ENCODE measurements at regions not wholly inside any gene's neighbourhood (a gene's known extent, or its start where the extent isn't known, plus 50 kb on each side); places are given as distances from the start of the nearest gene placed in this dataset.

DNA sequence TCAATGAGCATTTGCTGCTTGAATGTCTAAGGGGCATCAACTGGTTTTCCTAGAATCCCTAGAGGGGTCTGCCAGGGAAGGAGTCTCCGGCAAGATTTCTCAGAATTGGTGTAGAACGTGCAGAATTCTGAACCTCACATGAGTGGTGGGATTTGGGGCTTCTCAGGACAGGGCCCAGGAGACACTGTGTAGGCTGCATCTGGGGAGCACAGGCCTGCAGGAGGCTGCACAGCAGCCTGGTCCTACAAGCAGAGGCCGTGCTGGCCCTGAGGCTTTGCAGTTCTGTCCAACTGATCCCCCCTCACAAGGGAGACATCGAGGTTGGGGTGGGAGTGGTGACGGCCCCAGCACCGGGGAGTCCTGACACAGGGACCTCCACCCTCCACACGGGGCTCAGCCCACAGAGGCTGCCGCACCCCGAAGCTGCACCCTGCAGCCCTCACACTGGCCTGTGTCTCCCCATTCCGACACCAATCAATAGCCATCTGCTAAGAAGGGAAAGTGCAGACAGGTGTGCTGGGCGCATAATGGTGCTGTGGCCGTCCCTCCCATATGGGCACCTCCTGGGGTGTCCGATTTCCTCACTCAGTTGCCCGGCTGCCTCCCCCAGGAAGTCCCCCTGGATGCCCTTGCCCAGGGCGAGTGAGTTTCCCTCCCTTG, 688.1 kb downstream of the BRD1 start:
- DNase-seq = no peak

DNA sequence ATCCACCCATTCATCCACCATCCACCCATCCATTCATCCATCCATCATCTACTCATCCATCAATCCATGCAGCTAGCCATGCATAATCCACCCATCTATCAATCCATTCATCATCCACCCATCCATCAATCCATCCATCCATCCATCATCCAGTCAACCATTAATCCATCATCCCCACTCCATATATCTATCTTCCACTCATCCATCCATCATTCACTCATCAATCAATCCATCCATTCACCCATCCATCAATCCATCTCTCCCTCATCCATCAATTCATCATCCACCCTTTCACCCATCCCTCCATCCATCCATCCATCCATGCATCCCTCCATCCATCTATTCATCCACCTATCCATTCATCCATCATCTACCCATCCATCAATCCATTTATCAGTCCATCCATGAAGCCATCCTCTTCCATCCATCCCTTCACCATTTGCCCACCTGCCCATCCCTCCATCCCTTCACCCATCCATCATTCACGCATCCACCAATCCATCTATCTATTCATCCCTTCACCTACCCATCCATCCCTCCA, 689.4 kb downstream of the BRD1 start:
- DNase-seq = no peak

- DNase-seq = no peak
These were observed 690.4 kb downstream of the BRD1 start for GRCh38 chr22:49137206-49137840.

DNA sequence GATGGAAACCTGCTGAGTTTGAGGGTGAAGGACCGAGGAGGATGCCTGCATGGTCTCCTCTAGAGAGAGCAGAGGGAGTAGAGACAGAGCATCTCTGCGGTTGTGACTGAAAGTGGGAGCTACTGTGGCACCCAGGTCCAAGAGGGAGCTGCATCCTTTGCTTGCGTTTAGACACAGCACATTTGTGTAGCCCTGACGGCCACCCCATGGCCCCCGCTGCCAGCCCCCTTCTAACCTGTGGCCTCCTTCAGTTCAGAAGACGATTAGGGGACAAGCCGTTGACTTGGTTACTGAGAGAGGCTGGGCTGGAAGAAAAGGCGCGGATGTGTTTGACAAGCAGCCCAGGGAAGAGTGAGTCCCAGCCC, 690.9 kb downstream of the BRD1 start:
- DNase-seq = no peak

- no peak for DNase-seq
These were observed 691.4 kb downstream of the BRD1 start for GRCh38 chr22:49136041-49136815.

- no peak for DNase-seq
These were observed 693.6 kb downstream of the BRD1 start for GRCh38 chr22:49134076-49134475.

GRCh38 chr22:49133541-49133940, 694.1 kb downstream of the BRD1 start:
- DNase-seq = no peak

DNA sequence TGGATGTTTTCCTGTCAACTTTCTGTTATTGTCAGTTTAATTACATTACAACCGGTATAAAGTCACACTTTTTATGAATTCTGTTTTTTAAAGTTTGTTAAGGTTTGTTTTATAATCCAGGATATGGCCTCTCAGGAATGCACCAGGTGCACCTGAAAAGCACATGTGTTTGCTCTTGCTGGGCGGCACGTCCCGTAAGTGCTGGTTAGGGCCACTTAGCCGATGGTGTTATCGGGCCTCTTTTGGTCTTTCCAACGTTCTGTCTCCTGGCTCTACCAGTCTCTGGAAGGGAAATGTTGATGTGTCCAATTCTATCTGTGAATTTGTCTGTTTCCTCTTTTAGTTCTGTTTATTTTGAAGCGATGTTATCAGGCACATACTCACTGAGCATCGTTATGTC, 695.7 kb downstream of the BRD1 start:
- DNase-seq = no peak

- no peak for DNase-seq
These were observed 697.9 kb downstream of the BRD1 start for GRCh38 chr22:49129736-49130135.

DNA sequence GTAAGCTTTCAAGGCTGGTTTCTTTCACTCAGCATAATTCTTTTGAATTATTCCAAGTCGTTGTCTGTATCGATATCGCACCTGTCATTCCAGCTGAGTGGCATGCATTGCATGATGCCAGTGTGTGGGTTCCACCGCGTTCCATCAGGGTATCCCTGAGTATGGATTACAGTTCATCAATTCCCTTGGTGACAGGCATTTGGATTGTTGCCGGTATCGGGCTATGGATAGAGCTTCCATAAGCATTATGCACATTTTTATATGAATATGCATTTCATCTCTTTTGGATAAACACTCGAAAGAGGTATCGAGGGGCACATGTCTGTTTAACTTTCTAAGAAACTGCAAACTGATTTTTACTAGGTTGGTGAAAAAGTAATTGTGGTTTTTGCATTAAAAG, 698.8 kb downstream of the BRD1 start:
- DNase-seq = no peak

DNA sequence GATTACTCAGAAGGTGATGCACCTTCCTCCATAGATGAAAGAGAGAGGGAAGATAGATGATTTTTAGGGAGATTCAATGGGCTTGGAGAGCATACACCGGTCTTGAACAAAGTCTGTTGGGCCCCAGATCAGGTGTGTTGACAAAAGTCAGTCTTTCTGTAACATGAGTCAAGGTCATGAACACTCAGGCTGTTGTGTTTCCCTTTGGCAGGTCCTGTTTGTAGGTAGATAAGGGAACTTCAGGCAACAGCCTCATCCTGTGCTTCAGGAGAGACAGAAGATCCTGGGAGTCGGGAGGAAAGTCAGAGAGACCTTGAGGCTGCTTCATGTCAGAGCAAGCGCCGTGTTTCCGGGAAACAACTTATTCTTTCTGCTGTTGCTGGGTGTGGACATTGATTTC, 703.1 kb downstream of the BRD1 start:
- DNase-seq = no peak

GRCh38 chr22:49123621-49124192, 704.0 kb downstream of the BRD1 start:
- DNase-seq = no peak

DNA sequence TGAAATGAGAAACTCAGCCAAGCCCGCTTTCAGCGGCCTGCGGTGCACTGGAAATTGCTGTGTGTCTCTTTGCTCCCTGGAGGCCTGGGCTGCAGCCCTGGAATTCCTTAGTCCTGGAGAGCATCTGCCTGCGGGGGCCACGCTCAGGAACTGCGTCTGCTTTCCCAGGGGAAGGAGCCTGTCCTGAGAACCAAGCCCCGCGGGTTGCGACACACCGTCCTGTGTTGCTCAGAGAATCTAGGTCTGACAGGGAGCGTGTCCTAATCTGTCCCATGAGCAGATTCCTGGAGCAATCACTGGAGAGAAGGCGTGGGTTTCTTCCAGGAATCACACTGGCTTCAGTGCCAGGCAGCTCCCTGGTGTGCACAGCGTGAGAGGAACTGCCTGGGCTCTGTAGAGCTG, 708.1 kb downstream of the BRD1 start:
- DNase-seq = no peak

GRCh38 chr22:49118065-49118464, 709.6 kb downstream of the BRD1 start:
- no peak for DNase-seq

DNA sequence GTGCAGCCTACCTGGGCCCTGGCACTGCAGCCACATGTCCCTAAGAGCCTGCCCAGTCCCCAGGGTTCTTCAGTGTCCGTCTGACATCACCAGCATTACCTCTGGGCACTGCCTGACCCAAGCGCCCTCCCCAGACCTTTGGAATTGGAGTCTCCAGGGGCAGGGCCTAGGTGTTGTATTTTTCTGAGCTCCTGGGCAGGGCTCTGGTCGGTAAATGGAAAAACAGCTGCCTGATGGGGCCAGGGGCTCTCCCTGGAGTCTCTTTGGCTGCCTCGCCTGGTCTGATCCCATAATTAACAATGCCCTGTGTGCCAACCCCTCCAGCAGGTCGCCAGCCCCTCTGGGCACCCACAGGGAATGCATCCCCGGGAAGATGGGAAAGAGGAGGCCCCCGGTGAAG, 710.2 kb downstream of the BRD1 start:
- no peak for DNase-seq

DNA sequence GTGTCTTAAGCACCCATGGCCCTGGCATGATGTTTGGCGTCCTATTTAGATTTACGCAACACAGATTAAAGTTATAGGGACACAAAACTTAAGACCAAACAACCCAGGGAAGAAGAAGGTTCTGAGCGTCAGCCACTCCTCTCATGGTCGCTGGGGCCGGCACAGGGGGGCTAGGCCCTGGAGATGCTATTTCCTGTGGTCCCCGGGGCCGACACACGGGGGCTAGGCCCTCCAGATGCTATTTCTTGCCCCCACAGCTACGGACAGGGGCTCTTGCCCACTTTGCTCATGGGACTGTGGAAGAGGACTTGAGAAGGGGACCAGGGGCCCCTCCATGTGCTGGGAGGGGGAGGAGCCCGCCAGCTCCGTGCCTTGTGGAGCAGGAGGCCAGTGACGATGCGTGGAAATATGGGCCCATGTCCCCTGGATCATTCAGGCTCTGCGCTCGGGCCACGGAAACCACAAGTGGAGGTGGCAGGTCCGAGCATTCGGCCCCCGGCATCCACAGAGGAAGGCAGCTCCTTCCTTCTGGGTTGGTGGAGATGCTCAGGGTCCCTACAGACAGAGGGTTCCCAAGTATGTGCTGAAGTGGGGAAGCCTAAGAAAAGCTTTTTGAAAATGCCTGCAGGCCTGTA, 711.1 kb downstream of the BRD1 start:
- no peak for DNase-seq

DNA sequence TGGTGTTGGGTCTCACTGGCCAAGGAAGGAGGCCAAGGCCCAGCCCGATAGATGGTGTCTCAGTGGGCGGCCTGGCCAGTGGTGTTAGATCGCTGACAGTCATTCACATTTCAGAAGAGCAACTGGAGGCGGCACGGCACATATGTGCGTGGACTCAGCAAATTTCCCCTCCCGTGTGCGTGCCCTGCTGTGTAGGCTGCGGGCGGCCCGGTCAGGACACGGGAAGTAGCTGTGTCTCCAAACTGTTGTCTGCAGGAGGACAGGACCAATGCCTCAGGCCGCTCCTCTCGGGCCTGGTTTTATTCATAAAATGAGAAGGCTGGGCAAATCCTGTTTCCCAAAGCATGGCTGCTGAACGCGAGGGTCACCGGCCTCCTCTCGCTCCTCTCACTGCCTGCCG, 711.7 kb downstream of the BRD1 start:
- DNase-seq = no peak

DNA sequence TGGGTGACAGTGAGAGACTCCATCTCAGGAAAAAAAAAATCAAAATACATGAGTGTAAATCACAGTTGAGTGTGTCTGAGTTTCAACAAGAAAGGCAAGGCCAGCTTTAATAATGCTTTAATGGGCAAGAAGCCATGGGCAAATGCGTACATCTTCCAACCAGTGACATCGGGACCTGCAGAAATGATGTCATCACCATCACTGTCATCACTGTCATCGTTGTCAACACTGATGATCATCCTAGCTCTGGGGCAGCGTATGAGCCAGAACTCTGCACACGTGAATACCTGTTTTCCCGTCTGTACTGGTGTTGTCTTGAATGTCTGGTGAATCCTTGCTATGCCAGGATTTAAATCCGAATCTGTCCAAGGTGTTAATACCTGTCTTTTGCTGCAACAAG, 712.5 kb downstream of the BRD1 start:
- no peak for DNase-seq

DNA sequence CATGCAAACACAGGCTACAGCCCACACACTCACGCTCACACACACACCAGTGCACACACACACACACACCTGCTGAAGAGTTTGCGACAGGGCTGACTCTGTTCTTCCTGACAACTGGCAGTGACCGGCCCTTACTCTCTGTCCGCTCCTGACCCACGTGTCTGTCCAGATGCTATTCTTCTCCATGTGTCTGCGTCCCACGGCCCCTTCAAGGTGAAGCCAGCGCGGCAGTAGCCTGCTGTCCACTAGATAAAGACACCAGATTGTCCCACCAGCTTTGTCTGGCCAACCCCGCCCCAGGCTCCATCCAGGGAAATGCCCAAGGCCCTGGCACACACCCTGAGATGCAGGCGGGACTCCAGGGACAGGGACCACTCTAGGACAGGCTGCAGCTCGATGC, 713.9 kb downstream of the BRD1 start:
- no peak for DNase-seq

GRCh38 chr22:49112661-49113626, 714.7 kb downstream of the BRD1 start:
- DNase-seq = no peak

DNA sequence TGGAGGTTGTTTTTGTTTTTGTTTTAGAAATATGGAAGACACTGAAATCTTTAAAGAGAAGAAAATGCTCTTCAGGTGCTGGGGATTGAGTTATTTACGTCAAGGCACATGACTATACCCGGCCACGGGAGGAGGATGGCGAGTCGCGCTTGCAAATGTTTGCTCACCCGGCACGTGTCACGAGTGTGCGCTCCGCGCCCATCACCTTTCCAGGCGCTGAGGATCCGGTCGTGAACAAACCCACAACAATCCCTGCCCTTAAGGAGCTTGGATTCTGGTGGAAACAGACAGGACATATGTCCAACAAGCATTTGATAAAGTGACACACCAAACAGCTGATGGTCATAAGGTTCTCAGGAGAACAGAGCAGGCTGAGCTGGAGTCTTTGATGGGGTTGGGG, 715.5 kb downstream of the BRD1 start:
- DNase-seq = no peak

- DNase-seq = no peak
These were observed 716.6 kb downstream of the BRD1 start for GRCh38 chr22:49111085-49111484.

All from activated effector memory CD4-positive, alpha-beta T cell treated with Interleukin-2 at 50 U/mL for 16 hours (primary cell).